NCI-H69 (cell line): ENCODE measurements at regions not wholly inside any gene's neighbourhood (a gene's known extent, or its start where the extent isn't known, plus 50 kb on each side); places are given as distances from the start of the nearest gene placed in this dataset.

Experiments used
- DNase-seq: peaks from one replicate; lab custom pipeline; 2025; lab: John Stamatoyannopoulos, UW

DNA sequence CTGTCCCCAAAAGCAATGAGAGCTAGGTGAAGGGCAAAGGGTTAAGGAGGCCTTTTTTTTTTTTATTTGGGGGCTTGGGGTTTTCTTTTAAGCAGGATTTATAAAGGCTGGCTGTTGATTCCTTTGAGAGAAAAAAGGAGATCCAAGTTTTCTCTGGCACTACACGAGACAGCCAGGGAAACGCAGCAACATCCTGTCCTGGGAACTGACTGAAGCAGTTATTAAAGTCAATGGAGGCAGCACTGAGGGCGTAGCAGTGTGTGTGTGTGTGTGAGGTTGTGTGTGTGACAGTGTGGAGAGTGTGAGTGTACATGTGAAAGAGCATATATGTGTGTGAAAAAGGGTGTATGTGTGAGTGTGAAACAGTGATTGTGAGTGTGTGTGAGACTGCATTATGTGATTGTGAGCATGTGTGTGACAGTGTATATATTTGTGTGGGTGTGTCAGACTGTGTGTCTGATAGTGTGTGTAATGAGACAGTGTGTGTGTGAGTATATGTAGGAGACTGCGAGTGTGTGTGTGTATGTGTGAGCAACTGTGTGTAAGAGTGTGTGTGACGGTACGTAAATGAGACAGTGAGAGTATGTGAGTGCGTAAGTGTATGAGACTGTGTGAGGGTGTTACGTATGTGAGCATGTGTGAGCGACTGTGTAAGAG, 65.9 kb upstream of the TIAM1 start:
- DNase-seq: no peak

GRCh38 chr21:31408301-31409088, 64.4 kb upstream of the TIAM1 start:
- DNase-seq: no peak

DNA sequence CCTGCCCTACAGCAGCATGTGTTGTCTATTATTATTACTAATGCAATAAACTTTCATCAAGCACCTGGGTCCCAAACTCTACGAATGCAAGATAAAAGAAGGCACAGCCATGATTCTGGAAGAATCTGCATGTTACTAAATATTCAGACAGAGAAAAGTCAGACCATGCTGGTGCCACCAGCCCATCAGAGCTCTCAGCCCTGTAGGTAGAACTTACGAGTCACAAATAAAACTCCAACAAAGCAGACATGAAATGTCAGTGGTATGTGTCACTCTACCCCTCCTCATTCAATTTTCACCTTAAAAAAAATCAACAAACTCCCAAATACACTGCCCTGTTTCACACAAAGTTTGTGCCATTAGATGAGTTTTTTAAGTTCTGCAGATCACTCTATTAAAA, 62.4 kb upstream of the TIAM1 start:
- DNase-seq: no peak

DNA sequence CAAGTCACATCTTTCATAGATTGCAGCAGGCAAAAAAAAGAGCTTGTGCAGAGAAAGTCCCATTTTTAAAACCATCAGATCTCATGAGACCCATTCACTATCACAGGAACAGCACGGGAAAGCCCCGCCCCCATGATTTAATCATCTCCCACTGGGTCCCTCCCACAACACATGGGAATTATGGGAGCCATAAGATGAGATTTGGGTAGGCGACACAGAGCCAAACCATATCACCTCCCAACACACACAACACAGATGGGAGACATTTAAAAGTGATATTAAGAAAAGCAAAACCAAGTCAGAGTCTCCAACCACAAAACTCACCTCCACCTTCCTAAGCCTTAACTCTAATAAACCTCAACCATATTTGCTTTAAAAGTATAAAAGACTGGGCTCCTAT, 61.5 kb upstream of the TIAM1 start:
- no peak for DNase-seq

GRCh38 chr21:31403596-31404333, 59.7 kb upstream of the TIAM1 start:
- DNase-seq: no peak

GRCh38 chr21:31399591-31399990, 55.5 kb upstream of the TIAM1 start:
- DNase-seq: no peak

DNA sequence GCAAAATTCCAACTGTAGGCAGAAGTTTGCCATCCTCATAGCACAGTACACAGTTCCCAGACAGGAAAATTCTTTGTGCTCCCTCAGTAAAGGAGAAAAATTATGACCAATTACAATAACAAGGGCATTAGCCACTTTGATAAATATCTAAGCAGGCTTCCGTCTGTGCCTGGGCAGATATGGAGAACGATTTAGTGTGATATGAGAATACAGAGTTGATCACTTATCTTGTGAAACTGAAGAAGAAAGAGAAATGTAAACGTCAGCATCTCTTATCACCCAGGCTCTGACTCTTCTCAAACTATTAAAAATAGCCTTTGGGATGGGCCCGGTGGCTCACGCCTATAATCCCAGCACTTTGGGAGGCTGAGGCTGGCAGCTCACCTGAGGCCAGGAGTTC, 54.5 kb upstream of the TIAM1 start:
- DNase-seq: no peak

GRCh38 chr21:31397939-31398338, 53.9 kb upstream of the TIAM1 start:
- peak; percentile 72 for DNase-seq

- peak; percentile 88 for DNase-seq
These were observed 53.5 kb upstream of the TIAM1 start for GRCh38 chr21:31397515-31397926.

DNA sequence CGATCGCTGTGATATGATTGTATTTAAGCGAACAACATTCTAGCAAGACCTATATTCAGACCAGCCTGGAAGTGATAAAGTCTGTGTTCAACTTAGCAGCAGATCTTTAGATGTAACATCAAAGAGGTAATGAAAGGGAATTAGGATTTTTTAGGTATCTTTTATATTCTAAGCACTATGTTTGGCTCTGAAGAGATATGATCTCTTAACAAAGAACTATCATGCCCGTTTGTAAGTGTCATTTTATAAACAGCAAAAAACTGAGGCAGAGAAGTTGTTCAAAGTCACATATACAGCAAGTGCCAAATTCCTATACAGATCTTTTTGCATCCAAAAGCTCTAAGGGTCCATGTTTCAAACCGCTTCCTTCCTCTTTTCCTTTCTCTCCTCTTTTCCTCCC, 53.0 kb upstream of the TIAM1 start:
- DNase-seq: no peak

DNA sequence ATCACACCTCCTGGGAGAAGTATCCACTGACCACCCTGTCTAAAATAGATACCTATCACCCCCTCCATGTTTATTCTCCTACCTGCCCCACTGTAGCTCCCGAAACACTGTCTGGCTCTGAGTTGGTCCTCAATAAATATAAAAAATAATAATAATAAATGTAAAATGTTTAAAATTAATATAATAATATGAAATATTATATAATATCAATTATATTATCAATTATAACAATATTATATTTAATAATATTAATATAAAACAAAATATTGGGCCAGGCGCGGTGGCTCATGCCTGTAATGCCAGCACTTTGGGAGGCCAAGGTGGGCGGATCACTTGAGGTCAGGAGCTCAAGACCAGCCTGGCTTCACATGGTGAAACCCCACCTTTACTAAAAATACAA, 52.3 kb upstream of the TIAM1 start:
- no peak for DNase-seq

GRCh38 chr21:31395791-31396190, 51.7 kb upstream of the TIAM1 start:
- peak; percentile 31 for DNase-seq

DNA sequence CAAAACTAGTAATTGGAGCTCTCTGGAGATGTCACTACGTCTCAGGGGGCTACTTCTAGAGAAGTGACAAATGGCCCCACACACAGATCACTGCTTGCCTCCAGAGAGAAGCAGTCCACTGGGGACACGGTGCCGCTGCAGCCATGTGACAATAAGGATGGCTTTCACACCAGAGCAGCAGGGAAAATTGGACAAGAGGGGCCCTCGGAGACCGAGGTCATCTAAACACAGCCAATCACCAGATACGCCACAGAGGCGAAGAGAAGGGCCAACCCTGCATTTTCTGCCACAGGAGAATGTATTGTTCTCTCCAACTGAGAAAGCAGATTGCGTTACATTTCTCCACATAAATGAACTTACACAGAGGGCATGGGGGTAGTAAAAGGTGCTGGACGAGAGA, 51.2 kb upstream of the TIAM1 start:
- DNase-seq: no peak

DNA sequence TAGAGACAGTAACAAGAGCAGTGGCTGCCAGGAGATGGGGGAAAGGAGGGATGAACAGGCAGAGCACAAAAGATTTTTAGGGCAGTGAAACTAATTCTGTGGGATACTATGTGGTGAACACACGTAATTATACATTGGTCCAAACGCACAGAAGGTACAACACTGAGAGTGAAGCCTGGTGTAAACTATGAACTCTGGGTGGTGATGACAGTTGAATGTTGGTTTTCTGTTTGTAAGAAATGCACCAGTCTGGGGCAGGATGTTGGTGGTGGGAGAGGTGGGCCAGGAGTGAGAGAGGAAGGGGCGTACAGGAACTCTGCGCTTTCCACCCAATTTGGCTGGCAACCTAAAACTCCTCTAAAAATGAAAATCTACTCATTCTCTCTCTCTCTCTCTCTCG, 50.2 kb upstream of the TIAM1 start:
- peak; percentile 27 for DNase-seq
